Natural killer cell (primary cell): ENCODE measurements at regions not wholly inside any gene's neighbourhood (a gene's known extent, or its start where the extent isn't known, plus 50 kb on each side); places are given as distances from the start of the nearest gene placed in this dataset.

Experiments used
- ATAC-seq, 3 donors: fragments of 150-1000 bp in 2 of 3; fragments of 200-7000 bp in 1 of 3; cut with Tn5 transposase; 1 replicate in 1 of 3; 2 replicates in 2 of 3; pipeline ENCODE4 v1.10.0; 2021; ENCODE audit warnings: mild to moderate bottlenecking in 2 of 3, moderate library complexity in 2 of 3
- DNase-seq, 2 donors: peaks; one replicate each; pipeline versions ENCODE4 v3.0.0 to v3.0.0-alpha.2; 2013 to 2021; ENCODE audit warnings: mixed read lengths in 1 of 2
- H3K27ac ChIP-seq: one replicate; pipeline ENCODE4 v1.5.1; 2013; ENCODE audit warnings: mild to moderate bottlenecking, low read length
- H3K27me3 ChIP-seq: one replicate; pipeline ENCODE4 v1.6.1; 2013; ENCODE audit warnings: low read length; ENCODE audit not compliant: control insufficient read depth, insufficient read depth
- H3K36me3 ChIP-seq: one replicate; pipeline ENCODE4 v1.6.1; 2013; ENCODE audit warnings: low read length; ENCODE audit not compliant: control insufficient read depth, insufficient read depth
- H3K4me1 ChIP-seq: one replicate; pipeline ENCODE4 v1.6.1; 2013; ENCODE audit warnings: low read length; ENCODE audit not compliant: control insufficient read depth, insufficient read depth
- H3K4me3 ChIP-seq: one replicate; pipeline ENCODE4 v1.5.1; 2013; ENCODE audit warnings: low read length
- H3K9me3 ChIP-seq: one replicate; pipeline ENCODE4 v1.6.1; 2013; ENCODE audit warnings: low read length; ENCODE audit not compliant: control insufficient read depth, insufficient read depth
- H3K27ac Mint-ChIP-seq, 2 donors: one replicate each; pipeline ENCODE4 v1.8.0; 2022; ENCODE audit warnings: mild to moderate bottlenecking in 2 of 2, mixed read lengths in 2 of 2, moderate library complexity in 1 of 2
- H3K27me3 Mint-ChIP-seq, 2 donors: one replicate each; pipeline ENCODE4 v1.8.0; 2022; ENCODE audit warnings: low read depth in 2 of 2, mixed read lengths in 2 of 2
- H3K36me3 Mint-ChIP-seq: one replicate; pipeline ENCODE4 v1.8.0; 2022; ENCODE audit warnings: mixed read lengths
- H3K4me1 Mint-ChIP-seq, 2 donors: one replicate each; pipeline ENCODE4 v1.8.0; 2022; ENCODE audit warnings: mixed read lengths in 2 of 2
- H3K4me3 Mint-ChIP-seq: one replicate; pipeline ENCODE4 v1.8.0; 2022; ENCODE audit warnings: mild to moderate bottlenecking, moderate library complexity, mixed read lengths
- H3K9me3 Mint-ChIP-seq, 2 donors: one replicate each; pipeline ENCODE4 v1.8.0; 2022; ENCODE audit warnings: mixed read lengths in 2 of 2
- WGBS: methylation state at CpG from one replicate; pipeline ENCODE4 v1.1.7; 2013; ENCODE audit warnings: missing lambda C conversion rate; ENCODE audit not compliant: insufficient coverage; 5-methylcytosine and 5-hydroxymethylcytosine counted together
- intact Hi-C: fragments of 100-400 bp; cut with micrococcal nuclease; formaldehyde crosslinking; loops from one replicate; pipeline ENCODE4 v1.14.2; 2022
- TF ChIP-seq, protein P1 (sequence below): fragments of 200-600 bp; IDR thresholded peaks from one replicate; pipeline ENCODE4 v1.8.0; 2022; ENCODE audit warnings: antibody characterized with exemption

DNA sequence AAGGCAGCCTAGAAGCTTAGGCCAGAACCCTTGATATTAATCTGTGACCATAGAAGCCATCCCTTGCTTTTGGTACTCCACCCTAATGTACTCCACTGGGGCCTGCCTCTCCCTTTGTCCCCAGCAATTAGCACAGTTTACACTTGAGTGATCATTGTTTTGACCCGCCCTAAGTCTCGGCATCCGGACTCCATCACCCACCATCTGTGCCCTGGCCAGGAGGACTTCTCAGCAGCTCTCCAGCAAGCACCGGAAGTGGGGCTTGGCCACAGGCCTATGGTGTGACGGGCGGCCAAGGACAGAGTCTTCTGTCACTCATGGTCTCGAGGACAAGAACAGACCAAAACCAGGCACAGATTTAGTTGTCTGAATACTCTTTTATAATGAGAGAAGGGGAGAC, 126.5 kb upstream of the NTF3 start:
- H3K27me3 Mint-ChIP-seq = peaks cover 11 to 23% of the 10 kb centered on the region in 2 donors
- Histone ChIP-seq H3K36me3 (no peaks in the 10 kb centered on the region), H3K9me3 (no peaks in the 10 kb centered on the region), H3K4me1 (no peaks in the 10 kb centered on the region), H3K27me3 (no peaks in the 10 kb centered on the region), H3K27ac (no peak overlapping the region), H3K4me3 (no peak overlapping the region)
- ATAC-seq = peak in 1 of 3 donors; percentile 39
- TF ChIP-seq, protein P1, sequence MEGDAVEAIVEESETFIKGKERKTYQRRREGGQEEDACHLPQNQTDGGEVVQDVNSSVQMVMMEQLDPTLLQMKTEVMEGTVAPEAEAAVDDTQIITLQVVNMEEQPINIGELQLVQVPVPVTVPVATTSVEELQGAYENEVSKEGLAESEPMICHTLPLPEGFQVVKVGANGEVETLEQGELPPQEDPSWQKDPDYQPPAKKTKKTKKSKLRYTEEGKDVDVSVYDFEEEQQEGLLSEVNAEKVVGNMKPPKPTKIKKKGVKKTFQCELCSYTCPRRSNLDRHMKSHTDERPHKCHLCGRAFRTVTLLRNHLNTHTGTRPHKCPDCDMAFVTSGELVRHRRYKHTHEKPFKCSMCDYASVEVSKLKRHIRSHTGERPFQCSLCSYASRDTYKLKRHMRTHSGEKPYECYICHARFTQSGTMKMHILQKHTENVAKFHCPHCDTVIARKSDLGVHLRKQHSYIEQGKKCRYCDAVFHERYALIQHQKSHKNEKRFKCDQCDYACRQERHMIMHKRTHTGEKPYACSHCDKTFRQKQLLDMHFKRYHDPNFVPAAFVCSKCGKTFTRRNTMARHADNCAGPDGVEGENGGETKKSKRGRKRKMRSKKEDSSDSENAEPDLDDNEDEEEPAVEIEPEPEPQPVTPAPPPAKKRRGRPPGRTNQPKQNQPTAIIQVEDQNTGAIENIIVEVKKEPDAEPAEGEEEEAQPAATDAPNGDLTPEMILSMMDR = no peak
- no peak overlapping the region for H3K4me3 Mint-ChIP-seq
- WGBS = 80% methylated on average over 7 of the region's 7 CpGs
- DNase-seq = no peak
- intact Hi-C loops = no loop called here
- H3K36me3 Mint-ChIP-seq = no peaks in the 10 kb centered on the region
- no peak overlapping the region for H3K27ac Mint-ChIP-seq
- H3K9me3 Mint-ChIP-seq = no peaks in the 10 kb centered on the region
- H3K4me1 Mint-ChIP-seq = no peaks in the 10 kb centered on the region

DNA sequence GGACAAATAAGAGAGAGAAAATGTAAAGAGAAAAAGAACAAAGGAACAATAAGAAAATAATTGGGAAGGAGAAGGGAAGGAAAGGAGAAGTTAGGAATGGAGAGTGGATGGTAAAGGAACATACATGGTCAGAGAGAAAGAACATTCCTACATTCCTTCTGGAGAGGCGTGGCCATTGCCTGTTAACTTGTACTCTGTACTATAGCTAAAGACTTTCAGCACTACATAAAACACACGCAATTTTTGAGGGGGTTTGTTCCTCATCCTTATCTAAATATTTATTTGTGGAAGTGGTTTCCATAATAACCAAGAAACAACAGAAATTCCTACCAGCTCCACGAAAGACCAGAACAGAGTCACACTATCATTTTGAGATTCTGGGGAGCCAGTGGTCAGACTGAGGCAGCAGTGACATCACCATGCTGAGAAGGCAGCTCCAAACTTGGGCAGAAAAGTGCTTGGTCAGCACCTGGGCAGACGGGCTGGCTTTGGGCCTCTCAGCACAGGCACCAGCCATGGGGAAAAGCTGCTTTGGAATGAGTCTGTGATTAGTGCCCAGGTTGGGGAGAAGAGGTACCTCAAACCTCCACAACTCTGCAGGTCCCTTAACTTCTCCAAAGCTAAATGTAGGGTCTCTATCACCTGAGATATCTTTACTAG, 125.9 kb upstream of the NTF3 start:
- no peaks in the 10 kb centered on the region for H3K9me3 Mint-ChIP-seq
- peaks cover 11 to 23% of the 10 kb centered on the region in 2 donors for H3K27me3 Mint-ChIP-seq
- no peaks in the 10 kb centered on the region for H3K36me3 Mint-ChIP-seq

GRCh38 chr12:5307065-5307464, 124.8 kb upstream of the NTF3 start:
- Histone ChIP-seq H3K36me3 (no peaks in the 10 kb centered on the region), H3K4me1 (no peaks in the 10 kb centered on the region), H3K27ac (no peak overlapping the region), H3K4me3 (no peak overlapping the region), H3K27me3 (no peaks in the 10 kb centered on the region), H3K9me3 (no peaks in the 10 kb centered on the region)
- Mint-ChIP-seq H3K9me3 (no peaks in the 10 kb centered on the region), H3K27ac (no peak overlapping the region), H3K4me1 (no peaks in the 10 kb centered on the region), H3K36me3 (no peaks in the 10 kb centered on the region), H3K4me3 (no peak overlapping the region), H3K27me3 (peaks cover 11 to 26% of the 10 kb centered on the region in 2 donors)
- intact Hi-C loops = no loop called here
- TF ChIP-seq, protein P1 = no peak
- ATAC-seq (no peak), DNase-seq (no peak)
- WGBS = 88% methylated on average over 2 of the region's 3 CpGs

More for the DNA sequence above, 125.9 kb upstream of the NTF3 start:
- TF ChIP-seq, protein P1 = no peak
- no peaks in the 10 kb centered on the region for H3K36me3 ChIP-seq
- Mint-ChIP-seq H3K4me3 (no peak overlapping the region), H3K27ac (no peak overlapping the region), H3K4me1 (no peaks in the 10 kb centered on the region)
- no peak for ATAC-seq
- H3K4me3 ChIP-seq = no peak overlapping the region
- H3K9me3 ChIP-seq = no peaks in the 10 kb centered on the region
- H3K27me3 ChIP-seq = no peaks in the 10 kb centered on the region
- 91% methylated on average over 2 of the region's 4 CpGs for WGBS
- no peaks in the 10 kb centered on the region for H3K4me1 ChIP-seq
- DNase-seq = no peak
- H3K27ac ChIP-seq = no peak overlapping the region
- intact Hi-C loops = no loop called here

GRCh38 chr12:5308216-5308615, 123.7 kb upstream of the NTF3 start:
- Mint-ChIP-seq H3K9me3 (no peaks in the 10 kb centered on the region), H3K27ac (no peak overlapping the region), H3K27me3 (peaks cover 7 to 17% of the 10 kb centered on the region in 2 donors), H3K4me3 (no peak overlapping the region), H3K4me1 (no peaks in the 10 kb centered on the region), H3K36me3 (no peaks in the 10 kb centered on the region)
- Histone ChIP-seq H3K27me3 (no peaks in the 10 kb centered on the region), H3K9me3 (no peaks in the 10 kb centered on the region), H3K4me1 (no peaks in the 10 kb centered on the region), H3K27ac (no peak overlapping the region), H3K4me3 (no peak overlapping the region), H3K36me3 (no peaks in the 10 kb centered on the region)
- intact Hi-C loops = no loop called here
- TF ChIP-seq, protein P1 = no peak
- ATAC-seq (no peak), DNase-seq (no peak)
